GM19455 (cell line): ENCODE measurements at regions not wholly inside any gene's neighbourhood (a gene's known extent, or its start where the extent isn't known, plus 50 kb on each side); places are given as distances from the start of the nearest gene placed in this dataset.
A peak's percentile ranks its signal among the peaks of the same experiment; 100 is the strongest.

Experiments
- ATAC-seq: cut with Tn5 transposase; IDR thresholded peaks from one replicate; pipeline ENCODE4 v1.9.1; 2021; ENCODE audit not compliant: unreplicated experiment

GRCh38 chr7:125592331-125592730, 662.7 kb upstream of the POT1 start:
- no peak for ATAC-seq

GRCh38 chr7:125573126-125573525, 643.5 kb upstream of the POT1 start:
- no peak for ATAC-seq

- ATAC-seq, result no peak
Observed at GRCh38 chr7:125572414-125572813, 642.8 kb upstream of the POT1 start.

GRCh38 chr7:125568799-125569198, 639.2 kb upstream of the POT1 start:
- peak; percentile 100 for ATAC-seq

GRCh38 chr7:125567686-125568085, 638.1 kb upstream of the POT1 start:
- ATAC-seq, result no peak

GRCh38 chr7:125563964-125564529, 634.4 kb upstream of the POT1 start:
- ATAC-seq, result no peak

- no peak for ATAC-seq
Observed at GRCh38 chr7:125563557-125563956, 633.9 kb upstream of the POT1 start.

- no peak for ATAC-seq
Observed at GRCh38 chr7:125561006-125561405, 631.4 kb upstream of the POT1 start.

GRCh38 chr7:125559921-125560320, 630.3 kb upstream of the POT1 start:
- no peak for ATAC-seq

GRCh38 chr7:125555916-125556315, 626.3 kb upstream of the POT1 start:
- ATAC-seq, result no peak

GRCh38 chr7:125551008-125551407, 621.4 kb upstream of the POT1 start:
- no peak for ATAC-seq

- no peak for ATAC-seq
Observed at GRCh38 chr7:125547505-125547904, 617.9 kb upstream of the POT1 start.

GRCh38 chr7:125530553-125530952, 600.9 kb upstream of the POT1 start:
- ATAC-seq, result no peak

GRCh38 chr7:125529249-125529648, 599.6 kb upstream of the POT1 start:
- no peak for ATAC-seq

- ATAC-seq, result no peak
Observed at GRCh38 chr7:125526958-125527357, 597.3 kb upstream of the POT1 start.

- no peak for ATAC-seq
Observed at GRCh38 chr7:125526092-125526491, 596.5 kb upstream of the POT1 start.

- ATAC-seq, result no peak
Observed at GRCh38 chr7:125516194-125516593, 586.6 kb upstream of the POT1 start.

GRCh38 chr7:125512373-125512772, 582.7 kb upstream of the POT1 start:
- ATAC-seq, result no peak

GRCh38 chr7:125511310-125511709, 581.7 kb upstream of the POT1 start:
- ATAC-seq, result no peak

- ATAC-seq, result no peak
Observed at GRCh38 chr7:125506331-125506730, 576.7 kb upstream of the POT1 start.

GRCh38 chr7:125504848-125505247, 575.2 kb upstream of the POT1 start:
- ATAC-seq, result no peak

GRCh38 chr7:125495997-125496396, 566.4 kb upstream of the POT1 start:
- no peak for ATAC-seq

- no peak for ATAC-seq
Observed at GRCh38 chr7:125492521-125492920, 562.9 kb upstream of the POT1 start.

- ATAC-seq, result no peak
Observed at GRCh38 chr7:125491137-125491536, 561.5 kb upstream of the POT1 start.
